HFFc6 (cell line): ENCODE measurements at regions not wholly inside any gene's neighbourhood (a gene's known extent, or its start where the extent isn't known, plus 50 kb on each side); places are given as distances from the start of the nearest gene placed in this dataset.

ENCODE experiments used
- DNase-seq: peaks from one replicate; pipeline ENCODE4 v3.0.0-alpha.2; 2018
- H3K27ac Mint-ChIP-seq: 2 replicates; pipeline ENCODE4 v1.8.0; 2020; ENCODE audit warnings: mild to moderate bottlenecking, mixed read lengths
- H3K27me3 Mint-ChIP-seq: 2 replicates; pipeline ENCODE4 v1.8.0; 2021; ENCODE audit warnings: mild to moderate bottlenecking, moderate library complexity, mixed read lengths; ENCODE audit not compliant: insufficient read depth
- H3K36me3 Mint-ChIP-seq: 2 replicates; pipeline ENCODE4 v1.8.0; 2021; ENCODE audit warnings: low read depth, mixed read lengths
- H3K4me1 Mint-ChIP-seq: 2 replicates; pipeline ENCODE4 v1.8.0; 2020; ENCODE audit warnings: low read depth, mixed read lengths
- H3K4me3 Mint-ChIP-seq: 2 replicates; pipeline ENCODE4 v1.8.0; 2020; ENCODE audit warnings: mild to moderate bottlenecking, moderate library complexity, mixed read lengths
- H3K9me3 Mint-ChIP-seq: 2 replicates; pipeline ENCODE4 v1.8.0; 2020; ENCODE audit warnings: mild to moderate bottlenecking, mixed read lengths
- CTCF ChIP-seq: fragments of 200-600 bp; sonication (generic); IDR thresholded peaks from 2 replicates; pipeline ENCODE4 v1.5.0; 2021; ENCODE audit warnings: antibody characterized with exemption, mild to moderate bottlenecking

GRCh38 chr2:34836361-34836760 lies 1237.3 kb upstream of the FAM98A start:
- DNase-seq = no peak
- no peak for TF ChIP-seq CTCF
- no peak overlapping the region for H3K27ac Mint-ChIP-seq
- H3K36me3 Mint-ChIP-seq = 0 out of 2 replicates have a peak, but pooled peaks cover 6% of the 10 kb centered on the region
- H3K4me1 Mint-ChIP-seq = no peaks in the 10 kb centered on the region
- H3K27me3 Mint-ChIP-seq = no peaks in the 10 kb centered on the region
- H3K4me3 Mint-ChIP-seq = no peak overlapping the region
- peaks cover 40% of the 10 kb centered on the region for H3K9me3 Mint-ChIP-seq

- no peak overlapping the region for H3K4me3 Mint-ChIP-seq
- no peaks in the 10 kb centered on the region for H3K27me3 Mint-ChIP-seq
- TF ChIP-seq CTCF = no peak
- no peaks in the 10 kb centered on the region for H3K36me3 Mint-ChIP-seq
- DNase-seq = no peak
- H3K9me3 Mint-ChIP-seq = peaks cover 33% of the 10 kb centered on the region
- no peak overlapping the region for H3K27ac Mint-ChIP-seq
- H3K4me1 Mint-ChIP-seq = no peaks in the 10 kb centered on the region
These were observed 1232.0 kb upstream of the FAM98A start for GRCh38 chr2:34831096-34831495.

- Mint-ChIP-seq H3K4me1 (no peaks in the 10 kb centered on the region), H3K27ac (no peak overlapping the region), H3K36me3 (no peaks in the 10 kb centered on the region), H3K27me3 (no peaks in the 10 kb centered on the region), H3K4me3 (no peak overlapping the region), H3K9me3 (peaks cover 27% of the 10 kb centered on the region)
- TF ChIP-seq CTCF = no peak
- no peak for DNase-seq
These were observed 1229.4 kb upstream of the FAM98A start for GRCh38 chr2:34828481-34828880.

GRCh38 chr2:34827398-34827797 lies 1228.3 kb upstream of the FAM98A start:
- TF ChIP-seq CTCF = no peak

GRCh38 chr2:34825686-34826085 lies 1226.6 kb upstream of the FAM98A start:
- Mint-ChIP-seq H3K27me3 (no peaks in the 10 kb centered on the region), H3K36me3 (no peaks in the 10 kb centered on the region), H3K4me1 (no peaks in the 10 kb centered on the region), H3K27ac (no peak overlapping the region), H3K9me3 (peaks cover 28% of the 10 kb centered on the region), H3K4me3 (no peak overlapping the region)
- DNase-seq = no peak
- TF ChIP-seq CTCF = no peak

More at GRCh38 chr2:34827398-34827797, 1228.3 kb upstream of the FAM98A start:
- no peak for DNase-seq
- no peak overlapping the region for H3K27ac Mint-ChIP-seq
- H3K4me1 Mint-ChIP-seq = no peaks in the 10 kb centered on the region
- H3K27me3 Mint-ChIP-seq = no peaks in the 10 kb centered on the region
- no peak overlapping the region for H3K4me3 Mint-ChIP-seq
- no peaks in the 10 kb centered on the region for H3K36me3 Mint-ChIP-seq
- H3K9me3 Mint-ChIP-seq = peaks cover 26% of the 10 kb centered on the region

- no peak overlapping the region for H3K4me3 Mint-ChIP-seq
These were observed 1223.5 kb upstream of the FAM98A start for GRCh38 chr2:34822616-34823015.

More at GRCh38 chr2:34822616-34823015, 1223.5 kb upstream of the FAM98A start:
- TF ChIP-seq CTCF = no peak
- Mint-ChIP-seq H3K27ac (no peak overlapping the region), H3K36me3 (no peaks in the 10 kb centered on the region), H3K9me3 (peaks cover 13% of the 10 kb centered on the region), H3K4me1 (no peaks in the 10 kb centered on the region), H3K27me3 (no peaks in the 10 kb centered on the region)
- no peak for DNase-seq
